Panc1 (cell line): ENCODE measurements at regions not wholly inside any gene's neighbourhood (a gene's known extent, or its start where the extent isn't known, plus 50 kb on each side); places are given as distances from the start of the nearest gene placed in this dataset.

Source experiments
- CTCF ChIP-seq: fragments of 450-650 bp; IDR thresholded peaks from 2 replicates; pipeline ENCODE4 v1.5.1; 2017; ENCODE audit warnings: mild to moderate bottlenecking
- TCF7L2 ChIP-seq: IDR thresholded peaks from 2 replicates; pipeline ENCODE4 v1.6.1; 2011; ENCODE audit warnings: mild to moderate bottlenecking, low read depth, low read length, inconsistent platforms

- no peak for TF ChIP-seq CTCF
- TF ChIP-seq TCF7L2 = no peak
Measured at GRCh38 chr5:161167016-161167767, 315.2 kb upstream of the ATP10B start.
